AG04450 (cell line): ENCODE measurements at regions not wholly inside any gene's neighbourhood (a gene's known extent, or its start where the extent isn't known, plus 50 kb on each side); places are given as distances from the start of the nearest gene placed in this dataset.

Source experiments
- CTCF ChIA-PET: fragments of 300-600, 350-600 bp; formaldehyde crosslinking; extraction: SDS; loops from one replicate; lab custom pipeline; 2022; ENCODE audit warnings: antibody characterized with exemption, inconsistent platforms; lab: Charles Lee
- POLR2A ChIA-PET: fragments of 350-600 bp; formaldehyde crosslinking; extraction: SDS; loops from one replicate; lab custom pipeline; 2021; ENCODE audit warnings: antibody characterized with exemption, inconsistent platforms; lab: Yijun Ruan, JAX
- DNase-seq: peaks from one replicate; pipeline ENCODE4 v3.0.0-alpha.2; 2011; ENCODE audit warnings: low read depth, low spot score
- H3K27ac ChIP-seq: one replicate; pipeline ENCODE4 v1.5.1; 2012; ENCODE audit warnings: low read depth, low read length, control low read depth
- H3K27me3 ChIP-seq: one replicate; pipeline ENCODE4 v1.6.0; 2012; ENCODE audit warnings: low read length; ENCODE audit not compliant: control insufficient read depth, insufficient read depth
- H3K4me3 ChIP-seq: 2 replicates; pipeline ENCODE4 v1.5.1; 2011; ENCODE audit warnings: mild to moderate bottlenecking, low read depth, low read length, control low read depth
- H3K9me3 ChIP-seq: 2 replicates; pipeline ENCODE4 v1.5.1; 2012; ENCODE audit warnings: low read length; ENCODE audit not compliant: control insufficient read depth, insufficient read depth
- TF ChIP-seq, protein P1 (sequence below): IDR thresholded peaks from 2 replicates; pipeline ENCODE4 v1.5.1; 2011; ENCODE audit warnings: low read depth, low read length, control low read depth, inconsistent platforms

DNA sequence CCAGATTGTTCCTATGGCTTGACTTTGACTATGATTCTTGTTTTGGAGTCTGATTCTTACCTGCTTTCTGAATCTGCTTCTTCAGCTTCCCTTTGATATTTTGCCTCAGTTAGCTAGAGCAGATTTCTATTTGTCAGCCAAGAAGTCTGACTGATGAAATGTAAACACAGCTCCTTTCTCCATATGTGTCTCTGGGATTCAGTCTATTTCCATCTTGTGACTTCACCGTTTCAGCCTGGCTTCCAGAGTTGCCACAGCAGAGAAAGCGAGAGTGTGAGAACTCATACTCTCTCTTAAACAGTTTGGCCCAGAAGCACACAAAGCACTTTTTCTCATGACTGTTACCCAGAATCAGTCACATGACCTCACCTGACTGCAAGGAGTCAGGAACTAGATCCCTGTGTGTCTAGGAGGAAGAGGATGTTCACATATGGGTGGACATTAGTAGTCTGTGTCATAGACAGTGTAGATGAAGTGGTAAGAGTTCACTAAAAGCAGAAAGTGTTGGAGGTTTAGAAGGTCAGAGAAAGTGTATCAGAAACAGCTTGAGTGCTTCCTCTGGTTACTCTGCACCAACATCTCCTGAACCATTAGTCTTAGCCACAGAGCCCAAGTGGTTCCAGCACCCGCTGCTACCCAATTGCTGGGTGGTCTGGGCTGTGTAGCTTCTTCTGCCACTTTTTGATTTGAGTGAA lies 103.4 kb upstream of the CDK6 start:
- H3K4me3 ChIP-seq: no peak overlapping the region
- no peaks in the 10 kb centered on the region for H3K27me3 ChIP-seq
- TF ChIP-seq, protein P1, sequence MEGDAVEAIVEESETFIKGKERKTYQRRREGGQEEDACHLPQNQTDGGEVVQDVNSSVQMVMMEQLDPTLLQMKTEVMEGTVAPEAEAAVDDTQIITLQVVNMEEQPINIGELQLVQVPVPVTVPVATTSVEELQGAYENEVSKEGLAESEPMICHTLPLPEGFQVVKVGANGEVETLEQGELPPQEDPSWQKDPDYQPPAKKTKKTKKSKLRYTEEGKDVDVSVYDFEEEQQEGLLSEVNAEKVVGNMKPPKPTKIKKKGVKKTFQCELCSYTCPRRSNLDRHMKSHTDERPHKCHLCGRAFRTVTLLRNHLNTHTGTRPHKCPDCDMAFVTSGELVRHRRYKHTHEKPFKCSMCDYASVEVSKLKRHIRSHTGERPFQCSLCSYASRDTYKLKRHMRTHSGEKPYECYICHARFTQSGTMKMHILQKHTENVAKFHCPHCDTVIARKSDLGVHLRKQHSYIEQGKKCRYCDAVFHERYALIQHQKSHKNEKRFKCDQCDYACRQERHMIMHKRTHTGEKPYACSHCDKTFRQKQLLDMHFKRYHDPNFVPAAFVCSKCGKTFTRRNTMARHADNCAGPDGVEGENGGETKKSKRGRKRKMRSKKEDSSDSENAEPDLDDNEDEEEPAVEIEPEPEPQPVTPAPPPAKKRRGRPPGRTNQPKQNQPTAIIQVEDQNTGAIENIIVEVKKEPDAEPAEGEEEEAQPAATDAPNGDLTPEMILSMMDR: no peak
- ChIA-PET CTCF (no interaction called here), POLR2A (no interaction called here)
- no peak overlapping the region for H3K27ac ChIP-seq
- DNase-seq: no peak
- H3K9me3 ChIP-seq: peaks cover 9% of the 10 kb centered on the region; the same call in 1 of the 2 replicates

DNA sequence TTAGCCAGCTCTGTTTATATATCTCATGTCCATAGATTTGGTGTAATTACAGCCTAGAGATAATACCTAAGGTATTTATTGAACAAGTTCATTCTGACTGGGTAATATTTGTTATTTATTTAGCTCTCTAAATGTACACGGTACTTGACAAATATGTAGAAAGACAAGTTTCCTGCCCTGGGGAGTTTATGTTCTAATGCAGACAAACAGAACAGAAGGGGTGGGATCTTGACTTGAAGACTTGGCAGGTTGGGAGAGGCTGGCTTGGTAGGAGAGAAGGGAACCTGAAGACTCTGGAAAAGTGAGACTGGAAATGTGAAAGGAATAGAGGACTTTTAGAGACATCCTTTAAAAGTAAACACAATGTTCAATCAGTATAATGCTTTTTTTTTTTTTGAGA lies 97.7 kb upstream of the CDK6 start:
- POLR2A ChIA-PET: no interaction called here
- CTCF ChIA-PET: no interaction called here
- no peak overlapping the region for H3K4me3 ChIP-seq

DNA sequence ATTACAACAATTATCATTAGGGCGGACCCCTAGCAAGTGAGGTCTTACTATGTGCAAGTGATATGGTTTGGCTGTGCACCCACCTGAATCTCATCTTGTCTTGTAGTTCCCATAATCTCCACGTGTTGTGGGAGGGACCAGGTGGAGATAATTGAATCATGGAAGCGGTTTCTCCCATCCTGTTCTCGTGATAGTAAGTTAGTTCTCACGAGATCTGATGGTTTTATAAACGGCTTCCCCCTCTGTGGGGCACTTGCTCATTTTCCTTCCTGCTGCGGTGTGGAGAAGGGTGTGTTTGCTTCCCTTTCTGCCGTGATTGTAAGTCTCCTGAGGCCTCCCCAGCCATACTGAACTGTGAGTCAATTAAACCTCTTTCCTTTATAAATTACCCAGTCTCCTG lies 96.1 kb upstream of the CDK6 start:
- no peaks in the 10 kb centered on the region for H3K27me3 ChIP-seq
- DNase-seq: no peak
- H3K27ac ChIP-seq: no peak overlapping the region
- TF ChIP-seq, protein P1: no peak
- CTCF ChIA-PET: interaction anchor here (0.6 to 0.7 kb wide), 3 partner anchors 16 to 311 kb away, joined by 4 to 13 read pairs (median 9); no protein-coding TSS in a partner anchor
- POLR2A ChIA-PET: interaction anchor here (0.6 kb wide), 1 partner anchor 79 kb away, joined by 9 read pairs; no protein-coding TSS in a partner anchor
- H3K4me3 ChIP-seq: no peak overlapping the region
- H3K9me3 ChIP-seq: 0 out of 2 replicates have a peak, but pooled peaks cover 2% of the 10 kb centered on the region

More for the DNA sequence above, 97.7 kb upstream of the CDK6 start:
- H3K27ac ChIP-seq: no peak overlapping the region
- 0 out of 2 replicates have a peak, but pooled peaks cover 2% of the 10 kb centered on the region for H3K9me3 ChIP-seq
- H3K27me3 ChIP-seq: no peaks in the 10 kb centered on the region
- TF ChIP-seq, protein P1: no peak
- no peak for DNase-seq

- TF ChIP-seq, protein P1: no peak
- Histone ChIP-seq H3K27ac (no peak overlapping the region), H3K9me3 (0 out of 2 replicates have a peak, but pooled peaks cover 2% of the 10 kb centered on the region), H3K27me3 (no peaks in the 10 kb centered on the region), H3K4me3 (no peak overlapping the region)
- CTCF ChIA-PET: no interaction called here
- no peak for DNase-seq
- POLR2A ChIA-PET: no interaction called here
Measured at GRCh38 chr7:92930404-92930803, 94.0 kb upstream of the CDK6 start.

DNA sequence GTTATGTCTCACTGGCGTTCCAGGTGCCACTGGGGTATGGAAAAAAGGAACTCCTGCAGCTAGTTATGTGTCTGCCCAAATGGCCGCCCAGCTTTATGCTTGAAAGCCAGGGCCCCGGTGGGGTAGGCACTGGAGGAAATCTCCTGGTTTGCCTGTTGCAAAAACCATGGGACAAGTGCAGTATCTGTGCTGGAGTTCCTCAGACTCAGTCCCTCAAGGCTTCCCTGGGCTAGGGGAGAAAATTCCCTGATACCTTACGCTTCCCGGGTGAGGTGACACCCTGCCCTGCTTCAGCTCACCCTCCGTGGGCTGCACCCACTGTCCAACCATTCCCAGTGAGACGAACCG lies 90.3 kb upstream of the CDK6 start:
- TF ChIP-seq, protein P1: no peak
- CTCF ChIA-PET: no interaction called here
- no peak for DNase-seq

More for the DNA sequence above, 90.3 kb upstream of the CDK6 start:
- Histone ChIP-seq H3K9me3 (peaks cover 10% of the 10 kb centered on the region; the same call in 1 of the 2 replicates), H3K27me3 (no peaks in the 10 kb centered on the region), H3K4me3 (no peak overlapping the region), H3K27ac (no peak overlapping the region)
- POLR2A ChIA-PET: interaction anchor here (0.9 kb wide), 1 partner anchor 117 kb away, joined by 4 read pairs; no protein-coding TSS in a partner anchor
